Mammary epithelial cell (primary cell): ENCODE measurements at regions not wholly inside any gene's neighbourhood (a gene's known extent, or its start where the extent isn't known, plus 50 kb on each side); places are given as distances from the start of the nearest gene placed in this dataset.

Source experiments
- EZH2 ChIP-seq: IDR thresholded peaks from 2 replicates; pipeline ENCODE4 v1.6.1; 2012; ENCODE audit warnings: low read length, inconsistent platforms, borderline replicate concordance
- TF ChIP-seq, protein P1 (sequence below), 2 donors: IDR thresholded peaks in 1 of 2; conservative IDR thresholded peaks in 1 of 2; 2 replicates each; pipeline ENCODE4 v1.5.1; 2011 to 2012; ENCODE audit warnings: inconsistent platforms in 2 of 2, low read length in 2 of 2, mild to moderate bottlenecking in 2 of 2, control low read depth in 1 of 2, low read depth in 1 of 2; ENCODE audit not compliant: insufficient read depth in 1 of 2; ENCODE audit errors: extremely low read depth in 1 of 2

DNA sequence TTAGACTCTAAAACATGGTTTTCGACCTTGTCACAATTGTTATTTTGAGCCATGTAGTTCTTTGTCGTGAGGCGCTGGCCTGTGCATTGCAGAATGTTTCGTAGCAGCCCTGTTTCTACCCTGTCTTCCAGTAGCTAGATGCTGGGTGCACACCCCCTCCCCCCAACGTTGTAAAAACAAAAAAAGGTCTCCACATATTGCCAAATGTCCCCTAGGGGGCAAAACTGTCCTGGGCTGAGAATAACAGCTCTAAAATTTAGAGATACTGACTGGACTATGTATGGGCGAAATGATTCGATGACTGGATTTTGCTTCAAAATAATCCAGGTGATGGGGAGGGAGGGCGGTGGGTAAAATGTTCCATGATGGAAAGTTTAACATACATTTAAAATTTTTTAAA lies 126.1 kb upstream of the FUT8 start:
- TF ChIP-seq, protein P1, sequence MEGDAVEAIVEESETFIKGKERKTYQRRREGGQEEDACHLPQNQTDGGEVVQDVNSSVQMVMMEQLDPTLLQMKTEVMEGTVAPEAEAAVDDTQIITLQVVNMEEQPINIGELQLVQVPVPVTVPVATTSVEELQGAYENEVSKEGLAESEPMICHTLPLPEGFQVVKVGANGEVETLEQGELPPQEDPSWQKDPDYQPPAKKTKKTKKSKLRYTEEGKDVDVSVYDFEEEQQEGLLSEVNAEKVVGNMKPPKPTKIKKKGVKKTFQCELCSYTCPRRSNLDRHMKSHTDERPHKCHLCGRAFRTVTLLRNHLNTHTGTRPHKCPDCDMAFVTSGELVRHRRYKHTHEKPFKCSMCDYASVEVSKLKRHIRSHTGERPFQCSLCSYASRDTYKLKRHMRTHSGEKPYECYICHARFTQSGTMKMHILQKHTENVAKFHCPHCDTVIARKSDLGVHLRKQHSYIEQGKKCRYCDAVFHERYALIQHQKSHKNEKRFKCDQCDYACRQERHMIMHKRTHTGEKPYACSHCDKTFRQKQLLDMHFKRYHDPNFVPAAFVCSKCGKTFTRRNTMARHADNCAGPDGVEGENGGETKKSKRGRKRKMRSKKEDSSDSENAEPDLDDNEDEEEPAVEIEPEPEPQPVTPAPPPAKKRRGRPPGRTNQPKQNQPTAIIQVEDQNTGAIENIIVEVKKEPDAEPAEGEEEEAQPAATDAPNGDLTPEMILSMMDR (conservative IDR thresholded peaks at IDR 0.05 in 1 of 2, IDR thresholded peaks at IDR 0.05 in 1 of 2; ENCODE audit: extremely low read depth in 1 of 2, insufficient read depth in 1 of 2, low read depth in 1 of 2, low read length in 2 of 2): peak in 1 of 2 donors; percentile 13
- no peak for TF ChIP-seq EZH2
